ENCODE measurements at regions not wholly inside any gene's neighbourhood (a gene's known extent, or its start where the extent isn't known, plus 50 kb on each side); places are given as distances from the start of the nearest gene placed in this dataset.

GRCh38 chr12:90055071-90055470, 346.4 kb upstream of the ATP2B1 start:
- no peak for TF ChIP-seq CTCF (IDR thresholded peaks at IDR 0.05; ENCODE audit: low read length, missing control alignments)
- H3K4me3 ChIP-seq (replicated peaks; ENCODE audit: low read depth, low read length), result no peak overlapping the region
- DNase-seq (ENCODE audit: low read depth), result no peak

- DNase-seq (ENCODE audit: low read depth), result no peak
- no peak for TF ChIP-seq CTCF (IDR thresholded peaks at IDR 0.05; ENCODE audit: low read length, missing control alignments)
Measured at GRCh38 chr12:90048918-90049317, 340.3 kb upstream of the ATP2B1 start.

GRCh38 chr12:90045559-90045958, 336.9 kb upstream of the ATP2B1 start:
- no peak overlapping the region for H3K4me3 ChIP-seq (replicated peaks; ENCODE audit: low read depth, low read length)
- no peak for TF ChIP-seq CTCF (IDR thresholded peaks at IDR 0.05; ENCODE audit: low read length, missing control alignments)
- no peak for DNase-seq (ENCODE audit: low read depth)

More at GRCh38 chr12:90048918-90049317, 340.3 kb upstream of the ATP2B1 start:
- H3K4me3 ChIP-seq (replicated peaks; ENCODE audit: low read depth, low read length), result no peak overlapping the region

GRCh38 chr12:90044069-90044468, 335.4 kb upstream of the ATP2B1 start:
- DNase-seq (ENCODE audit: low read depth), result no peak
- no peak overlapping the region for H3K4me3 ChIP-seq (replicated peaks; ENCODE audit: low read depth, low read length)
- TF ChIP-seq CTCF (IDR thresholded peaks at IDR 0.05; ENCODE audit: low read length, missing control alignments), result no peak

GRCh38 chr12:90042920-90043641, 334.4 kb upstream of the ATP2B1 start:
- peak; percentile 58 for DNase-seq (ENCODE audit: low read depth)
- no peak overlapping the region for H3K4me3 ChIP-seq (replicated peaks; ENCODE audit: low read depth, low read length)
- TF ChIP-seq CTCF (IDR thresholded peaks at IDR 0.05; ENCODE audit: low read length, missing control alignments), result no peak

GRCh38 chr12:90038289-90038688, 329.7 kb upstream of the ATP2B1 start:
- DNase-seq (ENCODE audit: low read depth), result no peak
- H3K4me3 ChIP-seq (replicated peaks; ENCODE audit: low read depth, low read length), result no peak overlapping the region
- no peak for TF ChIP-seq CTCF (IDR thresholded peaks at IDR 0.05; ENCODE audit: low read length, missing control alignments)

GRCh38 chr12:90037740-90038139, 329.1 kb upstream of the ATP2B1 start:
- H3K4me3 ChIP-seq (replicated peaks; ENCODE audit: low read depth, low read length), result no peak overlapping the region
- peak; percentile 28 for DNase-seq (ENCODE audit: low read depth)
- no peak for TF ChIP-seq CTCF (IDR thresholded peaks at IDR 0.05; ENCODE audit: low read length, missing control alignments)
